ENCODE measurements at regions not wholly inside any gene's neighbourhood (a gene's known extent, or its start where the extent isn't known, plus 50 kb on each side); places are given as distances from the start of the nearest gene placed in this dataset.

- DNase-seq (ENCODE audit: low read depth) = no peak
- H3K4me3 ChIP-seq (ENCODE audit: control insufficient read depth, low read depth, low read length) = no peak overlapping the region
- no peak for TF ChIP-seq CTCF (conservative IDR thresholded peaks at IDR 0.05; ENCODE audit: control insufficient read depth, insufficient read depth, low read depth, low read length)
These were observed 105.9 kb downstream of the SOX11 start for GRCh38 chr2:5798084-5798483.

GRCh38 chr2:5799348-5799747 lies 107.2 kb downstream of the SOX11 start:
- no peak for DNase-seq (ENCODE audit: low read depth)
- H3K4me3 ChIP-seq (ENCODE audit: control insufficient read depth, low read depth, low read length) = no peak overlapping the region
- TF ChIP-seq CTCF (conservative IDR thresholded peaks at IDR 0.05; ENCODE audit: control insufficient read depth, insufficient read depth, low read depth, low read length) = no peak

GRCh38 chr2:5803547-5803946 lies 111.4 kb downstream of the SOX11 start:
- no peak overlapping the region for H3K4me3 ChIP-seq (ENCODE audit: control insufficient read depth, low read depth, low read length)
- no peak for DNase-seq (ENCODE audit: low read depth)
- TF ChIP-seq CTCF (conservative IDR thresholded peaks at IDR 0.05; ENCODE audit: control insufficient read depth, insufficient read depth, low read depth, low read length) = no peak

GRCh38 chr2:5818961-5819600 lies 126.9 kb downstream of the SOX11 start:
- no peak overlapping the region for H3K4me3 ChIP-seq (ENCODE audit: control insufficient read depth, low read depth, low read length)
- no peak for DNase-seq (ENCODE audit: low read depth)
- no peak for TF ChIP-seq CTCF (conservative IDR thresholded peaks at IDR 0.05; ENCODE audit: control insufficient read depth, insufficient read depth, low read depth, low read length)

GRCh38 chr2:5824126-5824525 lies 131.9 kb downstream of the SOX11 start:
- TF ChIP-seq CTCF (conservative IDR thresholded peaks at IDR 0.05; ENCODE audit: control insufficient read depth, insufficient read depth, low read depth, low read length) = no peak
- H3K4me3 ChIP-seq (ENCODE audit: control insufficient read depth, low read depth, low read length) = no peak overlapping the region
- no peak for DNase-seq (ENCODE audit: low read depth)

- no peak overlapping the region for H3K4me3 ChIP-seq (ENCODE audit: control insufficient read depth, low read depth, low read length)
- no peak for TF ChIP-seq CTCF (conservative IDR thresholded peaks at IDR 0.05; ENCODE audit: control insufficient read depth, insufficient read depth, low read depth, low read length)
- no peak for DNase-seq (ENCODE audit: low read depth)
These were observed 133.5 kb downstream of the SOX11 start for GRCh38 chr2:5825686-5826085.
